A673 (cell line): ENCODE measurements at regions not wholly inside any gene's neighbourhood (a gene's known extent, or its start where the extent isn't known, plus 50 kb on each side); places are given as distances from the start of the nearest gene placed in this dataset.
"Not testable (repeated sequence)": the region's sequence is repeated elsewhere in the genome, so short reads cannot be mapped to it uniquely, and the experiment has no call there.

Experiments used
- EZH2 ChIP-seq: fragments of 200-600 bp; sonication (generic); IDR thresholded peaks from 2 replicates; pipeline ENCODE4 v1.6.1; 2017; ENCODE audit warnings: borderline replicate concordance, low read depth, mild to moderate bottlenecking, mixed read lengths, antibody characterized with exemption, low read length; ENCODE audit not compliant: poor library complexity, severe bottlenecking
- TF ChIP-seq, protein P1 (sequence below): fragments of 300-800, 200-600 bp; sonication (generic); conservative IDR thresholded peaks from 2 replicates; pipeline ENCODE4 v1.5.1; 2017; ENCODE audit warnings: low read depth, mild to moderate bottlenecking, antibody characterized with exemption, low read length, moderate library complexity, mixed read lengths

- TF ChIP-seq, protein P1, sequence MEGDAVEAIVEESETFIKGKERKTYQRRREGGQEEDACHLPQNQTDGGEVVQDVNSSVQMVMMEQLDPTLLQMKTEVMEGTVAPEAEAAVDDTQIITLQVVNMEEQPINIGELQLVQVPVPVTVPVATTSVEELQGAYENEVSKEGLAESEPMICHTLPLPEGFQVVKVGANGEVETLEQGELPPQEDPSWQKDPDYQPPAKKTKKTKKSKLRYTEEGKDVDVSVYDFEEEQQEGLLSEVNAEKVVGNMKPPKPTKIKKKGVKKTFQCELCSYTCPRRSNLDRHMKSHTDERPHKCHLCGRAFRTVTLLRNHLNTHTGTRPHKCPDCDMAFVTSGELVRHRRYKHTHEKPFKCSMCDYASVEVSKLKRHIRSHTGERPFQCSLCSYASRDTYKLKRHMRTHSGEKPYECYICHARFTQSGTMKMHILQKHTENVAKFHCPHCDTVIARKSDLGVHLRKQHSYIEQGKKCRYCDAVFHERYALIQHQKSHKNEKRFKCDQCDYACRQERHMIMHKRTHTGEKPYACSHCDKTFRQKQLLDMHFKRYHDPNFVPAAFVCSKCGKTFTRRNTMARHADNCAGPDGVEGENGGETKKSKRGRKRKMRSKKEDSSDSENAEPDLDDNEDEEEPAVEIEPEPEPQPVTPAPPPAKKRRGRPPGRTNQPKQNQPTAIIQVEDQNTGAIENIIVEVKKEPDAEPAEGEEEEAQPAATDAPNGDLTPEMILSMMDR: not testable (repeated sequence)
- TF ChIP-seq EZH2: not testable (repeated sequence)
Observed at GRCh38 chr6:158886346-158886977, 67.3 kb upstream of the EZR start.
